ENCODE measurements at regions not wholly inside any gene's neighbourhood (a gene's known extent, or its start where the extent isn't known, plus 50 kb on each side); places are given as distances from the start of the nearest gene placed in this dataset.

GRCh38 chr7:131074585-131074984, 253.1 kb upstream of the MKLN1 start:
- no peak for TF ChIP-seq CTCF (IDR thresholded peaks at IDR 0.05)
- TF ChIP-seq EZH2 (IDR thresholded peaks at IDR 0.05; ENCODE audit: borderline replicate concordance, insufficient read depth, low read depth, low read length, poor library complexity, severe bottlenecking), result no peak

Data from B cell (primary cell).